ENCODE measurements at regions not wholly inside any gene's neighbourhood (a gene's known extent, or its start where the extent isn't known, plus 50 kb on each side); places are given as distances from the start of the nearest gene placed in this dataset.

DNA sequence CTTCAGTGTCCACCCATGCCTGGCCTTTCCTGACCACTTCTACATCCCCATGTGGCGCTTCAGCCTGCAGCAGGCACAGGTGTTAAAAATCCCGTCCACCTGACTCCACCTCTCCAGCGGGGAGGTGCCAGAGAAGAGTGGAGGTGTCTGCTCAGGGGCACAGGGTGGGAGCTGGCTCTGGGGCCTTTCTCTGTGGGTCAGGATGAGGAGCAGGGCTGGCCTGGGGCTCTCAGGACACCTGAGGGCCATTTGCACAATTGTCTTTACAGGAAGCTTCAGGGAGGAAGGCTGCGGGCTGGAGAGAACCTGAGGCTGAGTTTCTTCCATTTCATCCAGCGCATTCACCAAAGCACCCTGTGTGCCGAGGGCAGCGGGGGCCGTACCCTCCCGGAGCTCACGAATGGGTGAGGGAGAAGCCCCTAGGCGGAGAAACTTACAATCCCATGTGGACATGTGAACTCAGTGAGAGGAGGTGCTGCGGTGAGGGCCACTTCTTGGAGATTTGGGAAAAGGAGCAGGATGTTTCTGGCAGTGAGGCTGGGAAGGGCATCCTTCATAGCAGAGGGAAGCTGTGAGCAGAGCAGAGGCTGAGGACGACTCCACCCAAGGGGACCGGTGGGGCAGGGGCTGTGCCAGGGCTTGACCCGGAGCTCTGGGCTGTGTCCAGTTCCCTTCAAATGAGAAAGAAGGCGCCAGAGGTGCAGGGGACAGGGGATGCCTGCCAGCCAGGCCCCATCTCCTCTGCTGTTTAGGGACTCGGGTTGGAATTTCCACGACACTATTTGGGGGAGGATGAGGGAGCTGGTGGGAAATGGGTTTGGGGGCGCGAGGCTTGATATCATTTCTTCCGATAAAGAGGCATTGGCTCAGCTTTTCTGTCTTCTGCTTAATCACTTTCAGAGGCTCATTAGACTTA lies 155.2 kb upstream of the MYCN start:
- DNase-seq (ENCODE audit: low spot score) = no peak
- no peak for TF ChIP-seq CTCF (IDR thresholded peaks at IDR 0.05; ENCODE audit: extremely low read depth, missing control alignments)

DNA sequence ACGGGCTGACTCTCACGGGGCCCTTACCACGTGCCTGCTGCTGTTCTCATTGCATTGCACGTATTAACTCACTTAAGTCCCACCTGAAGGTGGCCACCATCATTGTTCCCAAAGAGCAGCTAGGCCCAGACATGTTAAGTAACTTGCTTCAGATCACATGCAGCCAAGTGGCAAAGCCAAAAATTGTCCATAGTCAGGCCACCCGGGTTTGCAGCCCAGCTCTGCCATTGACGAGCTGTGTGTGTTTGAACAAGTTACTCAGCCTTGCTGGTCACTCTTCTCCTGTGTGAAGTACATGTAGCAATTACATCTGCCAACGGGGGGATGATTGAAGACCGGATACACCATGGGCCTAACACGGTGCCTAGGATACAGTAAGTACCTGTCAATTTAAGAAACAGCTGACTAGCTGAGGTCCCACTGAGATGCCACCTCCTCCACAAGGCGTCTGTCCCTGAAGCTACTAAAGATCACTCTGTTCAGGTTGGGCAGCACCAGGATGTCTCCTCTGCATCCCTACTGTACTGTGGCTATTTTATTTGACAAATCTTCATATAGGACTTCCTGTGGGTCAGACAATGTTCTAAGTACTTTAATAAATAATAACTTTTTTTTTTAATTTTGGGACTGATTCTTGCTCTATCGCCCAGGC lies 154.2 kb upstream of the MYCN start:
- no peak for TF ChIP-seq CTCF (IDR thresholded peaks at IDR 0.05; ENCODE audit: extremely low read depth, missing control alignments)
- DNase-seq (ENCODE audit: low spot score) = no peak

DNA sequence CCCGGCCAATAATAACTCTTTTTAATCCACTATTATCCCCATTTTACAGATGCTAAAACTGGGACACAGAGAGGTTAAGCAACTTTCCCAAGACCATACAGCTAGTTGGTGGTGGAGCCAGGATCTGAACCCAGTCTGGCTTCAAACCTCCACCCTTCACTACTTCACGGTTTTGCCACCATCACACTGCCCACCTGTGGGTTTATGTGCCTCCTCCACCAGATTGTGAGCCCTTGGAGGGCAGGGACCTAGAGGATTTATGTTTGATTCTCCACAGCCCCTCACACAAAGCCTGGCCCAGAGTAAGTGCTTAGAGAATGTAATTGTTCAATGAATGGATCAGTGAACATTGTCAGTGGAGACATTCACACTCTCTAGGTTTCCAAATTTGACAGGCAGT lies 153.4 kb upstream of the MYCN start:
- TF ChIP-seq CTCF (IDR thresholded peaks at IDR 0.05; ENCODE audit: extremely low read depth, missing control alignments) = no peak
- DNase-seq (ENCODE audit: low spot score) = no peak

DNA sequence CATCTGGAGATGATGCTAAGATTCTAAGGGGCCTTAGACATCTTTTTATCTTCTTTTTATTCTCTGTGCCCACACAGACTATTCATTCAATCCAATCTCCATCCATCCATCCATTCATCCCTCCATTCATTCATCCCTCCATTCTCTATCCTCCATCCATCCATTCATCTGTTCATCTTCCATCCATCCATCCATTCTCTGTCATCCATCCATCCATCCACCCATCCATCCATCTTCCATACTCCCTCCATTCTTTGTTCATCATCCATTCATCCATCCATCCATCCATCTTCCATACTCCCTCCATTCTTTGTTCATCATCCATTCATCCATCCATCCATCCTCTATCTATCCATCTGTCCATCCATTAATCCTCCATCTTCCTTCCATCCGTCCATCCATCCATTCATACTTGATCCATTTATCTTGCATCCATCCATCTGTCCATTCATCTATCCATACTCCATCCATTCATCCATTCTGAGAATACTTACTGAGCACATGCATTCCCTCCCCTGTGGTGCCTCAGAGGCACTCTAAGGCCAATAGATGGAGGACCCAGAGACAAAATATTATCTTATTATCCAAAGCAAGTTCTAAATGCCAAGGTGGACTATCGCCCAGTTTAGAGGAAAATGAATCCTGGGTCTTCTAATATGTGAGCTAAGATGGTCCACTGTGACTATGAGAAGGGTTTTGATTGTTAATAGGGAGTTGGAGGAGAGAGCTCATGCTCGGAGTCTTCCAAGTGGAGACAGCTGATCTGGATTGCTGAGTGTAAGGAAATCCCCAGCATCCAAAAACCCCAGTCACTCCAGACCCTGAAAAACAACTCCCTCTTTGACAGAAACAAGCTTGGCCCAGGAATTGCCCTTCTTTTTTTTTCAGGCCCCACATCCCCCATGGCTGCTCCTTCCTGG lies 152.6 kb upstream of the MYCN start:
- no peak for TF ChIP-seq CTCF (IDR thresholded peaks at IDR 0.05; ENCODE audit: extremely low read depth, missing control alignments)
- no peak for DNase-seq (ENCODE audit: low spot score)

DNA sequence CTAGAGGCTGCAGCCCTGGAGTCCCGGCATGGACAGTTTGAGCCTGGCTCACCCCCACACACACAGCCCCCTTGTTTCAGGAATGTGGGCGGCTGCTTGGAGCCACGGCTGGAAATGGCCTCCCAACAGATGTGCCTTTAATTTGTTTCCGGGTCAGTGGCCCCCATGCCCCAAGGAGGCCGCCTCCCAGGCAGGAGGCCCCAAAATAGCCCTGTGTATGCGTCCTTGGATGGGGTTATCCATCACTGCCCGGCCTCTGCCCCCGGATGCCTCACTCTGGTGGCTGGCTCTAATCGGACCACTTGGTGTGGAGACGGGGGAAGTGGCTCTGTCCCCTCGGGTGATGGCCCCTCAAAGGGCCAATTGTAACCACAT lies 151.9 kb upstream of the MYCN start:
- TF ChIP-seq CTCF (IDR thresholded peaks at IDR 0.05; ENCODE audit: extremely low read depth, missing control alignments) = no peak
- no peak for DNase-seq (ENCODE audit: low spot score)

GRCh38 chr2:15788830-15789229 lies 151.5 kb upstream of the MYCN start:
- no peak for DNase-seq (ENCODE audit: low spot score)
- no peak for TF ChIP-seq CTCF (IDR thresholded peaks at IDR 0.05; ENCODE audit: extremely low read depth, missing control alignments)
